SK-N-SH treated with all-trans-retinoic acid at 6 μM for 48 hours (cell line): ENCODE measurements at regions not wholly inside any gene's neighbourhood (a gene's known extent, or its start where the extent isn't known, plus 50 kb on each side); places are given as distances from the start of the nearest gene placed in this dataset.

Experiments
- ATAC-seq: fragments of 200-7000 bp; cut with Tn5 transposase; 3 replicates; pipeline ENCODE4 v1.9.1; 2020; ENCODE audit warnings: mild to moderate bottlenecking, moderate library complexity
- ARNTL ChIP-seq: fragments of 450-650 bp; formaldehyde crosslinking; IDR thresholded peaks from 2 replicates; pipeline ENCODE4 v1.5.0; 2020; ENCODE audit warnings: low read depth, mild to moderate bottlenecking, moderate library complexity, borderline replicate concordance
- BACH2 ChIP-seq: fragments of 250-450 bp; sonication (Bioruptor Pico); IDR thresholded peaks from 2 replicates; pipeline ENCODE4 v1.9.0; 2021; ENCODE audit warnings: mild to moderate bottlenecking, borderline replicate concordance
- CSDC2 ChIP-seq: fragments of 250-450 bp; sonication (Bioruptor Pico); IDR thresholded peaks from 2 replicates; pipeline ENCODE4 v1.5.0; 2020; ENCODE audit warnings: mild to moderate bottlenecking, moderate library complexity
- ESRRG ChIP-seq: fragments of 250-450 bp; sonication (Bioruptor Pico); IDR thresholded peaks from 2 replicates; pipeline ENCODE4 v1.6.1; 2021; ENCODE audit warnings: mild to moderate bottlenecking
- ISL1 ChIP-seq: fragments of 250-450 bp; sonication (Bioruptor Pico); IDR thresholded peaks from 2 replicates; pipeline ENCODE4 v2.1.2; 2022; ENCODE audit warnings: mild to moderate bottlenecking, moderate library complexity
- OSR1 ChIP-seq: fragments of 250-450 bp; sonication (Bioruptor Pico); IDR thresholded peaks from 2 replicates; pipeline ENCODE4 v1.8.0; 2022; ENCODE audit warnings: moderate library complexity, mild to moderate bottlenecking, inconsistent platforms
- POU6F1 ChIP-seq: fragments of 250-450 bp; sonication (Bioruptor Pico); IDR thresholded peaks from 2 replicates; pipeline ENCODE4 v1.8.0; 2021; ENCODE audit warnings: low read depth, mild to moderate bottlenecking, moderate library complexity, borderline replicate concordance
- PPARA ChIP-seq: fragments of 250-450 bp; sonication (Bioruptor Pico); IDR thresholded peaks from 2 replicates; pipeline ENCODE4 v1.5.0; 2020; ENCODE audit warnings: mild to moderate bottlenecking, borderline replicate concordance
- RARB ChIP-seq: fragments of 250-450 bp; sonication (Bioruptor Pico); IDR thresholded peaks from 2 replicates; pipeline ENCODE4 v1.8.0; 2021; ENCODE audit warnings: mild to moderate bottlenecking, moderate library complexity
- SNAI2 ChIP-seq: fragments of 250-450 bp; sonication (Bioruptor Pico); IDR thresholded peaks from 2 replicates; pipeline ENCODE4 v1.5.0; 2020; ENCODE audit warnings: mild to moderate bottlenecking, moderate library complexity
- TCF4 ChIP-seq: fragments of 250-450 bp; sonication (Bioruptor Pico); IDR thresholded peaks from 2 replicates; pipeline ENCODE4 v1.8.0; 2021; ENCODE audit warnings: mild to moderate bottlenecking, moderate library complexity, borderline replicate concordance
- TOX ChIP-seq: fragments of 250-450 bp; sonication (Bioruptor Pico); IDR thresholded peaks from 2 replicates; pipeline ENCODE4 v1.8.0; 2021; ENCODE audit warnings: mild to moderate bottlenecking, moderate library complexity, borderline replicate concordance
- ZC3H10 ChIP-seq: fragments of 250-450 bp; sonication (Bioruptor Pico); IDR thresholded peaks from 2 replicates; pipeline ENCODE4 v1.5.1; 2021; ENCODE audit warnings: mild to moderate bottlenecking, moderate library complexity
- ZFP3 ChIP-seq: fragments of 250-450 bp; sonication (Bioruptor Pico); IDR thresholded peaks from 2 replicates; pipeline ENCODE4 v1.5.0; 2020; ENCODE audit warnings: mild to moderate bottlenecking, moderate library complexity
- ZFP30 ChIP-seq: fragments of 450-650 bp; formaldehyde crosslinking; IDR thresholded peaks from 2 replicates; pipeline ENCODE4 v1.5.0; 2022; ENCODE audit warnings: mild to moderate bottlenecking, moderate library complexity
- ZNF565 ChIP-seq: fragments of 450-650 bp; formaldehyde crosslinking; conservative IDR thresholded peaks from 2 replicates; pipeline ENCODE4 v1.5.0; 2020; ENCODE audit warnings: low read depth, mild to moderate bottlenecking, moderate library complexity
- ZNF8 ChIP-seq: fragments of 450-650 bp; formaldehyde crosslinking; IDR thresholded peaks from 2 replicates; pipeline ENCODE4 v1.5.0; 2020; ENCODE audit warnings: mild to moderate bottlenecking, moderate library complexity
- TF ChIP-seq, protein P1 (sequence below): fragments of 250-450 bp; sonication (Bioruptor Pico); IDR thresholded peaks from 2 replicates; pipeline ENCODE4 v1.8.0; 2020; ENCODE audit warnings: mild to moderate bottlenecking, moderate library complexity, borderline replicate concordance
- TF ChIP-seq, protein P2 (sequence below): fragments of 250-450 bp; sonication (Bioruptor Pico); IDR thresholded peaks from 2 replicates; pipeline ENCODE4 v1.5.1; 2021; ENCODE audit warnings: mild to moderate bottlenecking, moderate library complexity
- TF ChIP-seq, protein P3 (sequence below): fragments of 250-450 bp; sonication (Bioruptor Pico); IDR thresholded peaks from 2 replicates; pipeline ENCODE4 v1.5.1; 2020; ENCODE audit warnings: low read depth, mild to moderate bottlenecking, moderate library complexity

- TF ChIP-seq POU6F1 (CRISPR knock-in tag) (no peak), SNAI2 (CRISPR knock-in tag) (no peak), ESRRG (no peak), CSDC2 (CRISPR knock-in tag) (no peak)
- TF ChIP-seq, protein P1, sequence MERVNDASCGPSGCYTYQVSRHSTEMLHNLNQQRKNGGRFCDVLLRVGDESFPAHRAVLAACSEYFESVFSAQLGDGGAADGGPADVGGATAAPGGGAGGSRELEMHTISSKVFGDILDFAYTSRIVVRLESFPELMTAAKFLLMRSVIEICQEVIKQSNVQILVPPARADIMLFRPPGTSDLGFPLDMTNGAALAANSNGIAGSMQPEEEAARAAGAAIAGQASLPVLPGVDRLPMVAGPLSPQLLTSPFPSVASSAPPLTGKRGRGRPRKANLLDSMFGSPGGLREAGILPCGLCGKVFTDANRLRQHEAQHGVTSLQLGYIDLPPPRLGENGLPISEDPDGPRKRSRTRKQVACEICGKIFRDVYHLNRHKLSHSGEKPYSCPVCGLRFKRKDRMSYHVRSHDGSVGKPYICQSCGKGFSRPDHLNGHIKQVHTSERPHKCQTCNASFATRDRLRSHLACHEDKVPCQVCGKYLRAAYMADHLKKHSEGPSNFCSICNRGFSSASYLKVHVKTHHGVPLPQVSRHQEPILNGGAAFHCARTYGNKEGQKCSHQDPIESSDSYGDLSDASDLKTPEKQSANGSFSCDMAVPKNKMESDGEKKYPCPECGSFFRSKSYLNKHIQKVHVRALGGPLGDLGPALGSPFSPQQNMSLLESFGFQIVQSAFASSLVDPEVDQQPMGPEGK (CRISPR knock-in tag) = no peak
- TF ChIP-seq, protein P2, sequence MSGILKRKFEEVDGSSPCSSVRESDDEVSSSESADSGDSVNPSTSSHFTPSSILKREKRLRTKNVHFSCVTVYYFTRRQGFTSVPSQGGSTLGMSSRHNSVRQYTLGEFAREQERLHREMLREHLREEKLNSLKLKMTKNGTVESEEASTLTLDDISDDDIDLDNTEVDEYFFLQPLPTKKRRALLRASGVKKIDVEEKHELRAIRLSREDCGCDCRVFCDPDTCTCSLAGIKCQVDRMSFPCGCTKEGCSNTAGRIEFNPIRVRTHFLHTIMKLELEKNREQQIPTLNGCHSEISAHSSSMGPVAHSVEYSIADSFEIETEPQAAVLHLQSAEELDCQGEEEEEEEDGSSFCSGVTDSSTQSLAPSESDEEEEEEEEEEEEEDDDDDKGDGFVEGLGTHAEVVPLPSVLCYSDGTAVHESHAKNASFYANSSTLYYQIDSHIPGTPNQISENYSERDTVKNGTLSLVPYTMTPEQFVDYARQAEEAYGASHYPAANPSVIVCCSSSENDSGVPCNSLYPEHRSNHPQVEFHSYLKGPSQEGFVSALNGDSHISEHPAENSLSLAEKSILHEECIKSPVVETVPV (CRISPR knock-in tag) = no peak
- TF ChIP-seq, all 23 proteins: peak for 0
These were observed 1077.2 kb downstream of the VRK1 start (continued) for GRCh38 chr14:97874394-97874793.

GRCh38 chr14:97878206-97878605 lies 1081.0 kb downstream of the VRK1 start:
- no peak for TF ChIP-seq POU6F1 (CRISPR knock-in tag)
- no peak for TF ChIP-seq RARB (CRISPR knock-in tag)
- no peak for TF ChIP-seq TOX (CRISPR knock-in tag)
- no peak for TF ChIP-seq BACH2 (CRISPR knock-in tag)
- TF ChIP-seq SNAI2 (CRISPR knock-in tag) = no peak
- no peak for TF ChIP-seq ZFP3
- ATAC-seq = no peak

DNA sequence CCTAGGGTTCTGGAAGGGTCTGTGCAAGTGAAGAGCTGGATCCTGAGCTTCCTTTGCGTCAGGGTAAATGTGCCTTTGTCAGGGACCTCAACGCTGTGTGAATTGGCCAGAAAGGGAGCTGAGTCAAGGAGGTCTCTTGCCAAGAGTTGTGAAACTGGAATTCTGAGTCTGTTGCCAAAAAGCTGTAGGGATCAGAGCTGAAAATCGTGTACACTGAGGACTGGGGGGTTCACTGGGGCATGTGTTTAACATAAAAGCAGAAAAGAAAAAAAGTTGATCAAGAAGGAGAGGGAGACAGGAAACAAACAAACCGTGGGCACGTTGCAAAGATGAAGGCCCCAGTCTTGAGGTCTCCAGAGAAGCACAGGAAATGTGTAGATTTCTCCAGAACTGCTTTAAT lies 1081.5 kb downstream of the VRK1 start:
- TF ChIP-seq, protein P2 (CRISPR knock-in tag) = no peak
- TF ChIP-seq ZNF8 (CRISPR knock-in tag) = no peak
- TF ChIP-seq TOX (CRISPR knock-in tag) = no peak
- TF ChIP-seq POU6F1 (CRISPR knock-in tag) = no peak
- TF ChIP-seq, protein P1 (CRISPR knock-in tag) = no peak
- no peak for TF ChIP-seq ZFP3
- TF ChIP-seq RARB (CRISPR knock-in tag) = no peak
- TF ChIP-seq PPARA (CRISPR knock-in tag) = no peak
- no peak for TF ChIP-seq ZNF565 (CRISPR knock-in tag)
- TF ChIP-seq OSR1 (CRISPR knock-in tag) = no peak
- no peak for TF ChIP-seq ESRRG
- no peak for TF ChIP-seq ISL1
- no peak for TF ChIP-seq CSDC2 (CRISPR knock-in tag)
- TF ChIP-seq BACH2 (CRISPR knock-in tag) = no peak
- TF ChIP-seq ZC3H10 (CRISPR knock-in tag) = no peak
- TF ChIP-seq ZFP30 (CRISPR knock-in tag) = no peak
- no peak for TF ChIP-seq SNAI2 (CRISPR knock-in tag)
- no peak for TF ChIP-seq TCF4 (CRISPR knock-in tag)
- TF ChIP-seq ARNTL (CRISPR knock-in tag) = no peak
- TF ChIP-seq, protein P3, sequence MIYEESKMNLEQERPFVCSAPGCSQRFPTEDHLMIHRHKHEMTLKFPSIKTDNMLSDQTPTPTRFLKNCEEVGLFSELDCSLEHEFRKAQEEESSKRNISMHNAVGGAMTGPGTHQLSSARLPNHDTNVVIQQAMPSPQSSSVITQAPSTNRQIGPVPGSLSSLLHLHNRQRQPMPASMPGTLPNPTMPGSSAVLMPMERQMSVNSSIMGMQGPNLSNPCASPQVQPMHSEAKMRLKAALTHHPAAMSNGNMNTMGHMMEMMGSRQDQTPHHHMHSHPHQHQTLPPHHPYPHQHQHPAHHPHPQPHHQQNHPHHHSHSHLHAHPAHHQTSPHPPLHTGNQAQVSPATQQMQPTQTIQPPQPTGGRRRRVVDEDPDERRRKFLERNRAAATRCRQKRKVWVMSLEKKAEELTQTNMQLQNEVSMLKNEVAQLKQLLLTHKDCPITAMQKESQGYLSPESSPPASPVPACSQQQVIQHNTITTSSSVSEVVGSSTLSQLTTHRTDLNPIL (CRISPR knock-in tag) = no peak
- ATAC-seq = no peak
